Spleen (tissue), 11 donors: ENCODE measurements at regions not wholly inside any gene's neighbourhood (a gene's known extent, or its start where the extent isn't known, plus 50 kb on each side); places are given as distances from the start of the nearest gene placed in this dataset.

Experiments used
- DNase-seq: peaks from one replicate; pipeline ENCODE4 v3.0.0-alpha.2; 2020
- H3K27ac ChIP-seq, 8 donors: fragments of 200-600 bp; sonication (generic) in 7 of 8; 1 replicate in 4 of 8; 2 replicates in 4 of 8; pipeline versions ENCODE4 v1.5.0 to v1.8.0; 2016 to 2021; ENCODE audit warnings: inconsistent platforms in 4 of 8, mild to moderate bottlenecking in 4 of 8, moderate library complexity in 1 of 8
- H3K27me3 ChIP-seq, 7 donors: fragments of 200-600 bp; sonication (generic) in 6 of 7; replicated peaks in 1 of 7; 1 replicate in 4 of 7; 2 replicates in 3 of 7; pipeline versions ENCODE4 v1.5.0 to v1.8.0; 2016 to 2021; ENCODE audit warnings: inconsistent platforms in 3 of 7, mild to moderate bottlenecking in 1 of 7
- H3K36me3 ChIP-seq, 6 donors: fragments of 200-600 bp; sonication (generic) in 5 of 6; 1 replicate in 4 of 6; 2 replicates in 2 of 6; pipeline versions ENCODE4 v1.5.0 to v1.8.0; 2016 to 2021; ENCODE audit warnings: inconsistent platforms in 2 of 6
- H3K4me1 ChIP-seq, 6 donors: fragments of 200-600 bp; sonication (generic) in 5 of 6; 1 replicate in 3 of 6; 2 replicates in 3 of 6; pipeline versions ENCODE4 v1.5.0 to v1.8.0; 2016 to 2021; ENCODE audit warnings: inconsistent platforms in 3 of 6
- H3K4me3 ChIP-seq, 8 donors: fragments of 200-600 bp; sonication (generic) in 7 of 8; 1 replicate in 4 of 8; 2 replicates in 4 of 8; pipeline versions ENCODE4 v1.5.0 to v1.8.0; 2016 to 2021; ENCODE audit warnings: inconsistent platforms in 4 of 8, mild to moderate bottlenecking in 4 of 8, moderate library complexity in 2 of 8
- H3K9me3 ChIP-seq, 8 donors: fragments of 200-600 bp; sonication (generic) in 7 of 8; 1 replicate in 4 of 8; 2 replicates in 4 of 8; pipeline versions ENCODE4 v1.5.0 to v1.8.0; 2016 to 2021; ENCODE audit warnings: inconsistent platforms in 4 of 8
- POLR2A ChIP-seq, 3 donors: fragments of 450-650 bp; IDR thresholded peaks; one replicate each; pipeline ENCODE4 v1.5.1; 2017; ENCODE audit warnings: antibody characterized with exemption in 3 of 3, mild to moderate bottlenecking in 1 of 3
- POLR2AphosphoS5 ChIP-seq, 3 donors: sonication (generic); formaldehyde crosslinking; IDR thresholded peaks; one replicate each; pipeline ENCODE4 v1.5.1; 2017; ENCODE audit warnings: antibody characterized with exemption in 3 of 3
- WGBS, 5 donors: extraction: QIAGEN DNeasy Blood & Tissue Kit in 3 of 5; methylation state at CpG; one replicate each; pipeline versions ENCODE4 v1.1.5 to v1.1.7; 2013 to 2018; 5-methylcytosine and 5-hydroxymethylcytosine counted together
- intact Hi-C: fragments of 100-400 bp; cut with DNase I; formaldehyde crosslinking; loops from one replicate; pipeline ENCODE4 v1.15.0; 2023; ENCODE audit warnings: low total_unique reads
- TF ChIP-seq, protein P1 (sequence below), 11 experiments: fragments of 200-600 bp in 7 of 11; fragments of 450-650 bp in 4 of 11; sonication (generic) in 4 of 11; IDR thresholded peaks in 8 of 11; conservative IDR thresholded peaks in 3 of 11; 1 replicate in 7 of 11; 2 replicates in 4 of 11; pipeline versions ENCODE4 v1.4.0 to v1.8.0; 2016 to 2021; ENCODE audit warnings: antibody characterized with exemption in 11 of 11, inconsistent platforms in 4 of 11, mild to moderate bottlenecking in 1 of 11
- donor health status: healthy with polysubstance abuse.
- donor health status: DM: no; HTN: no; CAD: no; lungs with moderate emphysema.
- donor health status: DM: no; HTN: no; CAD: no.
- donor health status: Bipolar disorder and iron deficiency.
- donor health status: healthy.
- donor health status: DM: no; HTN: no; CAD: no.
- donor health status: DM: yes; HTN: yes; CAD: no.

DNA sequence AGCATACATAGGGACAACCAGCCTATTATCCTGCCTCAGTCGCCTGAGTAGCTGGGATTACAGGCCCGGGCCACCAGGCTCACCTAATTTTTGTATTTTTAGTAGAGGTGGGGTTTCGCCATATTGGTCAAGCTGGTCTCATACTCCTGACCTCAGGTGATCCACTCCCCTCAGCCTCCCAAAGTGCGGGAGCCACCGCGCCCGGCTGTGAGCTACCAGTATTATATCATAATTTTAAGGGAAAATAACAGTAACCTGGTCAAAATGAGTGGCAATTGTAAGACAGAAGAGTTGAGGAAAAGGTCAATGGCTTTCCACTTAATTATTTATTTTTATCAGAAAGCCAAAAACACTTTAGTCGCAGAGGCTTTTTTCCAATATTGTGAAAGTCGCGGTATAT, 652.6 kb upstream of the BCHE start:
- WGBS, 5 donors, result 90 to 94% (median 91%) methylated on average over 10 of the region's 10 CpGs
- intact Hi-C loops, result no loop called here
- H3K27ac ChIP-seq, result no peak overlapping the region

DNA sequence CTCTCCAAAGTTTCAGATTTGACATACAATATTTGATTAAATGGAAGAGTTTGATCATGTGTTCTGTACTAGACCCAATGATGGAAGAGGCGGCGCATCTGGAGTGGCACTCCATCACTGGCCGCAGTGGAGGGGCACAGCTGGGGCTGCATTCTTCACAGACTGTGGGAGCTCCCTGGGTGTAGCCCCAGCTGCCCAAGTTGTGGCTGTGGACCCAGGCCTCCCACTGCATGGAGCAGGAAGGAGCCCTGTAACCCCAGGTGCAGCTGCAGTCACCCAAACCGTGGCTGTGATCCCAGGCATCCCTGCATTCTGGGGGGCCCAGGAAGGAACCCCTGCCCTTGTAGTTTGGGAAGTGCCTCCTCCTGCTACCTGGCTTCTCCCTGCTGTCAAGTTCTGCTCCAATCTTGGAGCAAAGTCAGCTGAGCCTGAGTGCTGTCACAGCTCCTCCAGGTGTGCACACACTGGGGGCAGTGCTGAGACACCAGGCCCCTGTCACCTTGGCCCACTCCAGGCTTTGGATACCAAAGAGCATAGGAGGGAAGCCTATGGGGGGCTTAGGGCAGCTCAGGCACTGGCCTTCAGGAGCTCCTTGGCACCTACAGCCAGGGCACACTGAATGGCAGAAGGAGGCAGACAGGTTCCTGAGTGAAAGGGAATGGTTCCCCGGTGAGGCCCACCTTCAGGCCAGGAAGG, 651.9 kb upstream of the BCHE start:
- DNase-seq, result peak; percentile 67
- Histone ChIP-seq H3K9me3 (peaks cover 0 to 11% (median 0%) of the 10 kb centered on the region in 8 donors), H3K4me1 (no peaks in the 10 kb centered on the region), H3K36me3 (no peaks in the 10 kb centered on the region), H3K27me3 (no peaks in the 10 kb centered on the region), H3K4me3 (no peak overlapping the region), H3K27ac (no peak overlapping the region)
- WGBS, 5 donors, result 81 to 92% (median 90%) methylated on average over 5 of the region's 5 CpGs
- TF ChIP-seq POLR2AphosphoS5 (IDR thresholded peaks at IDR 0.05), result no peak
- TF ChIP-seq, protein P1, sequence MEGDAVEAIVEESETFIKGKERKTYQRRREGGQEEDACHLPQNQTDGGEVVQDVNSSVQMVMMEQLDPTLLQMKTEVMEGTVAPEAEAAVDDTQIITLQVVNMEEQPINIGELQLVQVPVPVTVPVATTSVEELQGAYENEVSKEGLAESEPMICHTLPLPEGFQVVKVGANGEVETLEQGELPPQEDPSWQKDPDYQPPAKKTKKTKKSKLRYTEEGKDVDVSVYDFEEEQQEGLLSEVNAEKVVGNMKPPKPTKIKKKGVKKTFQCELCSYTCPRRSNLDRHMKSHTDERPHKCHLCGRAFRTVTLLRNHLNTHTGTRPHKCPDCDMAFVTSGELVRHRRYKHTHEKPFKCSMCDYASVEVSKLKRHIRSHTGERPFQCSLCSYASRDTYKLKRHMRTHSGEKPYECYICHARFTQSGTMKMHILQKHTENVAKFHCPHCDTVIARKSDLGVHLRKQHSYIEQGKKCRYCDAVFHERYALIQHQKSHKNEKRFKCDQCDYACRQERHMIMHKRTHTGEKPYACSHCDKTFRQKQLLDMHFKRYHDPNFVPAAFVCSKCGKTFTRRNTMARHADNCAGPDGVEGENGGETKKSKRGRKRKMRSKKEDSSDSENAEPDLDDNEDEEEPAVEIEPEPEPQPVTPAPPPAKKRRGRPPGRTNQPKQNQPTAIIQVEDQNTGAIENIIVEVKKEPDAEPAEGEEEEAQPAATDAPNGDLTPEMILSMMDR (IDR thresholded peaks at IDR 0.05 in 8 of 11, conservative IDR thresholded peaks at IDR 0.05 in 3 of 11), result no peak
- TF ChIP-seq POLR2A (IDR thresholded peaks at IDR 0.05), result no peak
- intact Hi-C loops, result no loop called here

More for the DNA sequence above, 652.6 kb upstream of the BCHE start:
- no peak overlapping the region for H3K4me3 ChIP-seq
- H3K4me1 ChIP-seq, result no peaks in the 10 kb centered on the region
- H3K27me3 ChIP-seq, result no peaks in the 10 kb centered on the region
- no peaks in the 10 kb centered on the region for H3K36me3 ChIP-seq
- DNase-seq, result no peak
- no peak for TF ChIP-seq POLR2A (IDR thresholded peaks at IDR 0.05)
- no peak for TF ChIP-seq POLR2AphosphoS5 (IDR thresholded peaks at IDR 0.05)
- TF ChIP-seq, protein P1 (IDR thresholded peaks at IDR 0.05 in 8 of 11, conservative IDR thresholded peaks at IDR 0.05 in 3 of 11), result no peak
- peaks cover 0 to 11% (median 0%) of the 10 kb centered on the region in 8 donors for H3K9me3 ChIP-seq

DNA sequence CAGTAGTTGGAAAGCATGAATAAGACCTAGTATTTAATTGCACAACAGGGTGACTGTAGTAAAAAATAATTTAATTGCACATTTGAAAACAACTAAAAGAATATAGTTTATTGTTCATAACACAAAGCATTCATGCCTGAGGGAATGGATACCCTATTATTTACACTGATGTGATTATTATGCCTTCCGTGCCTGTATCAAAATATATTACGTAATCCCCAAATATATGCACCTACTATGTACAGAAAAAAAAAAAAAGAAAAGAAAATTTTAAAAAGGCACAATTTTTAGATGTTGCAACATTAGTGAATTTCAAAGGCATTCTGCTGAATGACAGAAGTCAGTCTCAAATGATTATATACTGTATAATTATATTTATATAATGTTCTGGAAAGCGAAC, 647.2 kb upstream of the BCHE start:
- no peak overlapping the region for H3K4me3 ChIP-seq
- intact Hi-C loops, result no loop called here
- H3K36me3 ChIP-seq, result no peaks in the 10 kb centered on the region
- no peaks in the 10 kb centered on the region for H3K27me3 ChIP-seq
- 83 to 91% (median 88%) methylated on average over 3 of the region's 3 CpGs for WGBS, 5 donors
- no peak for TF ChIP-seq POLR2AphosphoS5 (IDR thresholded peaks at IDR 0.05)
- TF ChIP-seq, protein P1 (IDR thresholded peaks at IDR 0.05 in 8 of 11, conservative IDR thresholded peaks at IDR 0.05 in 3 of 11), result no peak
- TF ChIP-seq POLR2A (IDR thresholded peaks at IDR 0.05), result no peak
- H3K27ac ChIP-seq, result no peak overlapping the region
- DNase-seq, result no peak
- peaks cover 0 to 16% (median under 1%) of the 10 kb centered on the region in 8 donors for H3K9me3 ChIP-seq
- H3K4me1 ChIP-seq, result no peaks in the 10 kb centered on the region

DNA sequence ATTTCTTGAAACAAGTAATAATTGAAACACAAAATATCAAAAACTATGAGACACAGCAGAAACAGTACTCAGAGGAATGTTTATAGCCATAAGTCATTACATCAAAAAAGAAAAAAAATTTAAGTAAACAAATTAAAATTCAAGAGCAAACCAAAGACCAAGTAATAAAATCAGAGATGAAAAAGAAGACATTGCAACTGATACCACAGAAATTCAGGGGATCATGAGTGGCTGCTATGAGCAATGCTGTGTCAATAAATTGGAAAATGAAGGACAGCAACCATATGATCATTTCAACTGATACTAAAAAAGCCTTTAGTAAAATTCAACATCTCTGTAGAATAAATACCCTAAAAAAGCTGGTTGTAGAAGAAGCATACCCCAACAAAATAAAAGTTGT, 644.1 kb upstream of the BCHE start:
- H3K4me1 ChIP-seq, result no peaks in the 10 kb centered on the region
- no peak for DNase-seq
- intact Hi-C loops, result no loop called here
- H3K27me3 ChIP-seq, result no peaks in the 10 kb centered on the region
- TF ChIP-seq POLR2A (IDR thresholded peaks at IDR 0.05), result no peak
- no peaks in the 10 kb centered on the region for H3K36me3 ChIP-seq
- H3K9me3 ChIP-seq, result peaks cover 0 to 24% (median 15%) of the 10 kb centered on the region in 8 donors
- no peak overlapping the region for H3K4me3 ChIP-seq
- no peak overlapping the region for H3K27ac ChIP-seq
